Testis (tissue), 2 donors: ENCODE measurements at regions not wholly inside any gene's neighbourhood (a gene's known extent, or its start where the extent isn't known, plus 50 kb on each side); places are given as distances from the start of the nearest gene placed in this dataset.

ENCODE experiments used
- DNase-seq: peaks from one replicate; pipeline ENCODE4 v3.0.0-alpha.2; 2019
- H3K27ac ChIP-seq, 2 donors: fragments of 200-600 bp; sonication (generic); one replicate each; pipeline ENCODE4 v1.5.1; 2019
- H3K27me3 ChIP-seq: fragments of 200-600 bp; sonication (generic); one replicate; pipeline ENCODE4 v1.5.1; 2019
- H3K36me3 ChIP-seq: fragments of 200-600 bp; sonication (generic); one replicate; pipeline ENCODE4 v1.5.1; 2017; ENCODE audit warnings: low read depth; ENCODE audit errors: missing control alignments
- H3K4me1 ChIP-seq: fragments of 200-600 bp; sonication (generic); one replicate; pipeline ENCODE4 v1.5.1; 2019
- H3K4me3 ChIP-seq, 2 donors: fragments of 200-600 bp; sonication (generic); one replicate each; pipeline ENCODE4 v1.5.1; 2017 to 2019
- H3K9me3 ChIP-seq: fragments of 200-600 bp; sonication (generic); one replicate; pipeline ENCODE4 v1.5.1; 2017
- CTCF ChIP-seq, 3 experiments: fragments of 450-650 bp in 2 of 3; fragments of 200-600 bp in 1 of 3; sonication (generic) in 1 of 3; IDR thresholded peaks; one replicate each; pipeline ENCODE4 v1.5.1; 2016 to 2019; ENCODE audit warnings: antibody characterized with exemption in 3 of 3, mild to moderate bottlenecking in 2 of 3, moderate library complexity in 1 of 3
- POLR2A ChIP-seq: fragments of 450-650 bp; IDR thresholded peaks from one replicate; pipeline ENCODE4 v1.6.1; 2017; ENCODE audit warnings: antibody characterized with exemption, mild to moderate bottlenecking, moderate library complexity
- WGBS, 2 donors: methylation state at CpG; one replicate each; pipeline ENCODE4 v1.1.5; 2018; 5-methylcytosine and 5-hydroxymethylcytosine counted together
- intact Hi-C: fragments of 100-400 bp; cut with DNase I; formaldehyde crosslinking; loops from one replicate; pipeline ENCODE4 v1.15.1; 2023; ENCODE audit warnings: low total_unique reads

- 36 to 43% methylated on average over 2 of the region's 2 CpGs for WGBS, 2 donors
- no peak for DNase-seq
Observed at GRCh38 chr7:16295558-16295957, 125.8 kb downstream of the CRPPA start.

GRCh38 chr7:16293669-16294425 lies 127.5 kb downstream of the CRPPA start:
- WGBS, 2 donors = 91 to 92% methylated on average over 3 of the region's 3 CpGs
- Histone ChIP-seq H3K27ac (no peak overlapping the region), H3K4me3 (no peak overlapping the region), H3K4me1 (no peaks in the 10 kb centered on the region), H3K36me3 (no peaks in the 10 kb centered on the region), H3K9me3 (no peaks in the 10 kb centered on the region), H3K27me3 (no peaks in the 10 kb centered on the region)
- intact Hi-C loops = no loop called here
- TF ChIP-seq CTCF (IDR thresholded peaks at IDR 0.05) = no peak
- TF ChIP-seq POLR2A = no peak
- no peak for DNase-seq

More at GRCh38 chr7:16295558-16295957, 125.8 kb downstream of the CRPPA start:
- Histone ChIP-seq H3K27ac (no peak overlapping the region), H3K27me3 (no peaks in the 10 kb centered on the region), H3K9me3 (no peaks in the 10 kb centered on the region), H3K4me3 (no peak overlapping the region), H3K4me1 (no peaks in the 10 kb centered on the region), H3K36me3 (no peaks in the 10 kb centered on the region)
- TF ChIP-seq CTCF (IDR thresholded peaks at IDR 0.05) (no peak), POLR2A (no peak)
- intact Hi-C loops = no loop called here

GRCh38 chr7:16284581-16284980 lies 136.8 kb downstream of the CRPPA start:
- H3K27me3 ChIP-seq = no peaks in the 10 kb centered on the region
- no peaks in the 10 kb centered on the region for H3K36me3 ChIP-seq
- TF ChIP-seq POLR2A = no peak
- 74 to 84% methylated on average over 4 of the region's 4 CpGs for WGBS, 2 donors
- intact Hi-C loops = no loop called here
- no peak overlapping the region for H3K27ac ChIP-seq
- H3K4me1 ChIP-seq = no peaks in the 10 kb centered on the region
- H3K9me3 ChIP-seq = no peaks in the 10 kb centered on the region
- no peak for DNase-seq
- H3K4me3 ChIP-seq = no peak overlapping the region

DNA sequence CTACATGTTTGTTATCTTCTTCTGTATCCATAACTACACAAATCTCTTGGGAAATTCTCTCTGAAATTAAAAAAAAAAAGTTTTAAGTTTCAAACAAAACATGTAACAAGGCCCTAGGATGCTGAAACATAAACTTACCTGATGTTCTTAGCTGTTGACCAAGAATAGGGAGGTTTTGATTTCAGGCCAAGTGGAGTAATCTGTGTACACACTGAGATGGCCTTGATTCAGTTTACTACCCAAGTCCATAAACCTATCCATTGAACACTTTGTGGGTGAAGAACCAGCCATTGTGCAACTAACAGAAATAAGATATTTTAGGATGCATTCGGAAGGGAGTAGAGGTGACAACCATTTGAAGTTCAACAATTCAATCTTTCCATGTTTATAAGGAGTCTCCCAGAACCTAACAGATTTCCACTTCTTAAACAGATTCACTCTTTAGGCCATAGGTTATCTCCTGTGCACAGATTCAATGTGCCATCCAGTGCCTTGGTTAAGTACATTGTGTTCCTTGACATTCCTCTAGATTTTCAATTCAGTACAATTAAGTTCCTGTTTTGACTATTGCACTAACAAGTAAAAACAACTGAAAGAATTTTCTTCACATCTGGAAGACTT lies 143.1 kb downstream of the CRPPA start:
- Histone ChIP-seq H3K36me3 (no peaks in the 10 kb centered on the region), H3K4me3 (no peak overlapping the region), H3K4me1 (no peaks in the 10 kb centered on the region), H3K27ac (no peak overlapping the region), H3K9me3 (no peaks in the 10 kb centered on the region), H3K27me3 (no peaks in the 10 kb centered on the region)
- TF ChIP-seq CTCF (IDR thresholded peaks at IDR 0.05) (no peak), POLR2A (no peak)
- intact Hi-C loops = no loop called here
- no peak for DNase-seq
- WGBS, 2 donors = 60 to 75% methylated on average over 1 of the region's 1 CpG

DNA sequence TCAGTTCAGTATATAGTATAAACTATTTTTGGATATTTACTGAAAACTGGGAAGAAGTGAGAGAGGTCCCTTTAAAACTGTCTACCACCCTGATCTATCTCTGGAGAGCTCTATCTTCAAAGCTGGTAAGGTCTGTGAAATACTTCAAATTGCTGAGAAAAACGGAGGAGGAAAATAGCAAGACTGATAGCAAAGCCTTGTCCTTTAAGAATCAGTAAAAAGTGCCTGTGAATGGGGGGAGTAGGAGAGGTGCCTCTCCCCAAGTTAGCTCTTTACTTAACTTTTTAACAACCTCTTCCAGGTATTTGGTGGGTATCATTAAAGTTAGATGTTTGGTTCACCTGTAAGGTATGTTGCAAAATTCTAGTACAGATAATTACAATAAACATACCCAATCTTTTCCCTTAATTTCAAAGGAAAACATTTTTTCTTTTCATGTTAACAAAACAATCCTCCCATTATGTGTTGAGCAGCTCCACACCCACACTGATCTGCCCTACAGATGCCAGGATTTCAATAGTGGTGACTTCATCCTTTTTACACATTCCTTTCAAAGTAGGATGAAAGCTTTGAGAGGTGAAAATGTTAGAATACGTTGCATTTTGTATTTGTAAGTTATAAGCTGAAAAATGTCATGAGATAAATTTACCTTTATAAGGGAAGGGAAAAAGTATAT lies 149.2 kb downstream of the CRPPA start:
- no peak for DNase-seq
- H3K36me3 ChIP-seq = no peaks in the 10 kb centered on the region
- no peaks in the 10 kb centered on the region for H3K9me3 ChIP-seq
- no peak overlapping the region for H3K27ac ChIP-seq
- 43 to 44% methylated on average over 2 of the region's 2 CpGs for WGBS, 2 donors
- TF ChIP-seq CTCF (IDR thresholded peaks at IDR 0.05) (no peak), POLR2A (no peak)
- no peaks in the 10 kb centered on the region for H3K27me3 ChIP-seq
- intact Hi-C loops = no loop called here
- H3K4me3 ChIP-seq = no peak overlapping the region
- no peaks in the 10 kb centered on the region for H3K4me1 ChIP-seq
